ENCODE measurements at regions not wholly inside any gene's neighbourhood (a gene's known extent, or its start where the extent isn't known, plus 50 kb on each side); places are given as distances from the start of the nearest gene placed in this dataset.

- TF ChIP-seq, protein P1, sequence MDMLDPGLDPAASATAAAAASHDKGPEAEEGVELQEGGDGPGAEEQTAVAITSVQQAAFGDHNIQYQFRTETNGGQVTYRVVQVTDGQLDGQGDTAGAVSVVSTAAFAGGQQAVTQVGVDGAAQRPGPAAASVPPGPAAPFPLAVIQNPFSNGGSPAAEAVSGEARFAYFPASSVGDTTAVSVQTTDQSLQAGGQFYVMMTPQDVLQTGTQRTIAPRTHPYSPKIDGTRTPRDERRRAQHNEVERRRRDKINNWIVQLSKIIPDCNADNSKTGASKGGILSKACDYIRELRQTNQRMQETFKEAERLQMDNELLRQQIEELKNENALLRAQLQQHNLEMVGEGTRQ (IDR thresholded peaks at IDR 0.05; ENCODE audit: low read length): no peak
- no peak for TF ChIP-seq CBX8 (IDR thresholded peaks at IDR 0.05; ENCODE audit: borderline replicate concordance, low read depth, low read length)
- TF ChIP-seq KDM5A (IDR thresholded peaks at IDR 0.05; ENCODE audit: low read length): no peak
- TF ChIP-seq CTBP2 (IDR thresholded peaks at IDR 0.05; ENCODE audit: borderline replicate concordance, insufficient read depth, insufficient read length, low read length): no peak
These were observed 182.1 kb downstream of the EVX1 start (continued) for GRCh38 chr7:27424749-27425148.
